ENCODE measurements at regions not wholly inside any gene's neighbourhood (a gene's known extent, or its start where the extent isn't known, plus 50 kb on each side); places are given as distances from the start of the nearest gene placed in this dataset.

GRCh38 chrX:148270499-148270898 lies 229.9 kb upstream of the AFF2 start:
- Histone ChIP-seq H4K5ac (ENCODE audit: insufficient read length, low read depth, low read length) (no peak overlapping the region), H3K9ac (ENCODE audit: extremely low read depth, insufficient read length, low read length) (no peak overlapping the region), H3K4ac (ENCODE audit: low read depth, low read length) (no peak overlapping the region), H3K27me3 (ENCODE audit: insufficient read depth, low read length) (no peaks in the 10 kb centered on the region), H3K23ac (ENCODE audit: insufficient read length, low read depth, low read length) (no peak overlapping the region), H3K9me3 (ENCODE audit: control insufficient read depth, low read depth, low read length) (peaks cover 28% of the 10 kb centered on the region), H3T11ph (ENCODE audit: low read length) (no peak overlapping the region), H3K14ac (ENCODE audit: insufficient read depth, low read length) (no peak overlapping the region), H3K4me2 (ENCODE audit: insufficient read depth, insufficient read length, low read length) (no peak overlapping the region), H2BK5ac (ENCODE audit: insufficient read length, low read length) (no peak overlapping the region), H2BK120ac (ENCODE audit: low read depth, low read length, poor library complexity, severe bottlenecking) (no peak overlapping the region), H3K56ac (ENCODE audit: insufficient read length, low read depth, low read length) (no peak overlapping the region), H3K23me2 (ENCODE audit: insufficient read length, low read depth, low read length, poor library complexity, severe bottlenecking) (no peaks in the 10 kb centered on the region), H3K79me2 (ENCODE audit: insufficient read depth, low read length) (no peaks in the 10 kb centered on the region), H3K27ac (ENCODE audit: insufficient read length, low read depth, low read length) (no peak overlapping the region), H3K79me1 (ENCODE audit: insufficient read depth, low read depth, low read length, poor library complexity, severe bottlenecking) (no peaks in the 10 kb centered on the region), H3K18ac (ENCODE audit: insufficient read length, low read depth, low read length) (no peak overlapping the region), H2AK5ac (ENCODE audit: insufficient read length, low read length) (no peak overlapping the region), H2BK20ac (ENCODE audit: low read depth, low read length, poor library complexity, severe bottlenecking) (no peak overlapping the region), H4K8ac (replicated peaks; ENCODE audit: insufficient read length, low read depth, low read length) (no peak overlapping the region), H2AFZ (ENCODE audit: low read length) (no peak overlapping the region), H4K20me1 (ENCODE audit: control insufficient read depth, insufficient read depth, insufficient read length) (no peaks in the 10 kb centered on the region), H3K4me1 (ENCODE audit: insufficient read depth, low read length) (no peaks in the 10 kb centered on the region), H2BK15ac (ENCODE audit: low read depth, low read length) (no peak overlapping the region), H4K91ac (ENCODE audit: insufficient read length, low read depth, low read length) (no peak overlapping the region), H2BK12ac (ENCODE audit: insufficient read length, low read depth, low read length) (no peak overlapping the region)
- no CpG with 5 or more reads among the region's 2 CpGs for WGBS (ENCODE audit: extremely low coverage, insufficient read length, low lambda C conversion rate)
- H3K36me3 Mint-ChIP-seq (ENCODE audit: insufficient read depth in 1 of 3, low read depth in 3 of 3): peaks cover 0 to 5% (median 1%) of the 10 kb centered on the region in 3 experiments; a peak in 3 of 7 replicates
- DNase-seq: no peak
- no peak overlapping the region for H3K4me3 Mint-ChIP-seq
- H3K9me3 Mint-ChIP-seq: peaks cover 39 to 57% of the 10 kb centered on the region in 2 experiments
- no peak overlapping the region for H3K27ac Mint-ChIP-seq
- TF ChIP-seq CTCF (conservative IDR thresholded peaks at IDR 0.05): no peak
- peaks cover 2% of the 10 kb centered on the region in 2 experiments; a peak in 1 of 4 replicates for H3K4me1 Mint-ChIP-seq
- no peaks in the 10 kb centered on the region for H3K27me3 Mint-ChIP-seq (ENCODE audit: low read depth)
